Epithelial cell of prostate (primary cell): ENCODE measurements at regions not wholly inside any gene's neighbourhood (a gene's known extent, or its start where the extent isn't known, plus 50 kb on each side); places are given as distances from the start of the nearest gene placed in this dataset.
"Not testable (repeated sequence)": the region's sequence is repeated elsewhere in the genome, so short reads cannot be mapped to it uniquely, and the experiment has no call there.

ENCODE experiments used
- DNase-seq: peaks from one replicate; pipeline ENCODE4 v3.0.0-alpha.2; 2011; ENCODE audit warnings: low read depth, low spot score
- H3K27ac ChIP-seq: fragments of 450-650 bp; 2 replicates; pipeline ENCODE4 v1.5.1; 2017; ENCODE audit warnings: mild to moderate bottlenecking

GRCh38 chr13:83503424-83503823 lies 378.9 kb downstream of the SLITRK1 start:
- DNase-seq: no peak
- no peak overlapping the region for H3K27ac ChIP-seq

DNA sequence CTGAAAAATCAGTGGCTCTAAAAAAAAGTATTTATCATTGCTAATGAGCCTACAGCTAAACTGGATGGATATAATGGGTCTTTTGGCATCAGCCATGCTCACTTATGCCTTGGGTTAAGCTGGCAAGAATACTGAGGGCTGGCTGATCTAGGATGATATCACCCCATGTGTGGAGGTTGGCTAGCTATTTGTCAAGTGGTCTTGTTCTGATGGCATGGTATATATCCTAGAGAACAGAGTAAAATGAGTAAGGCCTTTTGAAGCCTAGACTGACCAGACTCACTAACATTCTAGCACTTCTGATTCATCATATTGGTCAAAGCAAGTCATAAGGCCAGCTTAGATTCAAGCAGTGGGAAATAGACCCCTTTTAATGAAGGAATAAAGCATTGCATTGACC lies 383.0 kb downstream of the SLITRK1 start:
- H3K27ac ChIP-seq: no peak overlapping the region
- no peak for DNase-seq

DNA sequence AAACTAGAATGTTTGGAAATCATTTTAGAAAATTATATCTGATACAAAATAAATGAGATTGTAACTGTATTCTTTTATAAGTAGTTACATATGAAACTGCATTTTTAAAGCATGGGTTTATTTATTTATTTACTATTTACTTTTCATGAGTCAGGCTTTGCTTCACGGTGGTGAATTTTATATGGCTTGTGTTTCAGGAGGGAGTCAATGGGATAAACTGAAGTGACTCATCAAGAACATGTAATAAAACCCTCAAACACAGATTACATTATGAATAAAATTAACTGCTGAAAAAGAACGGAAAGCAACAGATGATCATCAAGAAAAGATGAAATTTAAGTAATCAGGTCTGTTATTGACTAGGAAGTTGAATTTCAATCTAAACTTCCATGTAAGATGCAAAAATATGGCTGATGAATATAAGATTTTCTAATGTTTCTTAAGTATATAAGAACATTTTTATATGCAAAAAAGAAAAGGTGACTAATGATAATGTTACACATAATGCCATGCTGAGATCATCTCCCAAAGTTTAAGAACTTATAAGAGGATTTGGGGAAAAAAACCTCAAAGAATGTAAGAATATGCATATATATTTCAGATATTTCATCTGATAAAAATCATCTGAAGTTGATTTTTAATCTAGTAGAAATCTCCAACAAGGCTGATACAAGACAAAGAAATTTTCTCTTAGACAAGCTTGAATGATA lies 383.6 kb downstream of the SLITRK1 start:
- H3K27ac ChIP-seq: no peak overlapping the region
- DNase-seq: no peak

DNA sequence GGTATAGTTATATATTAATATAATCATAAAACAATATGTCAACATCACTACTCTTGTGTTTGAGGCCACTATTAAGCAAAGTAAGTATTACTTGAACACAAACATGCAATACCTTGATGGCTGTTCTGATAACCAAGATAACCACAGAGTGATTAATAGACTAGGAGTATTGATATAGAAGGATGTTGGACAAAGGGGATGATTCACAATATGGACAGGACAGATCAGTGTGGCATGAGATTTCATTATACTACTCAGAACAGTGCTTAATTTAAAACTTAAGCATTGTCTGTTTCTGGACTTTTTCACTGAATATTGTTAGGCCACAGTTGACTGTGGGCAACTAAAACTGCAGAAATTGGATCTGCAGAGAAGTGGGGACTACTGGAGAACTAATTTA lies 384.2 kb downstream of the SLITRK1 start:
- DNase-seq: no peak
- no peak overlapping the region for H3K27ac ChIP-seq

GRCh38 chr13:83496501-83496900 lies 385.8 kb downstream of the SLITRK1 start:
- H3K27ac ChIP-seq: no peak overlapping the region
- DNase-seq: no peak

DNA sequence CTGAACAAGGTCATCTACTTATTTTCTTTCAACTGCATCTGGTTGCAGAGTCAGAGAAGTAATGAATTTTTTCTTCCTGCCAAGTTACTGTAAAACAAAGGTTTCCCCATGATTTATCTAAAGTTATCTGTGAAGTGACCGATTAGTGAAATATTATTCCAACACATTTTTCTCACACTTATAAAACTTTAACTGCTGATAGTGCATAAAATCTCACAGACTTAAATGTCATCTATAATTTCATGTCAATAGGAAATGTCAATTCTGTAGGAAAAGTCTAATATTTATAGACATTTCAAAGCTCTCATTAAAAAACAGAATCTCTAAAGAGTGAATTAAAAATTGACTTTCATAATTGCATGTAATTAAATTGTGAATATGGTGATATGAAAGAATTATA lies 397.2 kb downstream of the SLITRK1 start:
- no peak for DNase-seq
- no peak overlapping the region for H3K27ac ChIP-seq

GRCh38 chr13:83471011-83471410 lies 411.3 kb downstream of the SLITRK1 start:
- no peak overlapping the region for H3K27ac ChIP-seq
- DNase-seq: no peak

GRCh38 chr13:83470133-83470797 lies 412.0 kb downstream of the SLITRK1 start:
- DNase-seq: no peak
- H3K27ac ChIP-seq: no peak overlapping the region

- DNase-seq: no peak
- no peak overlapping the region for H3K27ac ChIP-seq
Measured at GRCh38 chr13:83453723-83454122, 428.6 kb downstream of the SLITRK1 start.

DNA sequence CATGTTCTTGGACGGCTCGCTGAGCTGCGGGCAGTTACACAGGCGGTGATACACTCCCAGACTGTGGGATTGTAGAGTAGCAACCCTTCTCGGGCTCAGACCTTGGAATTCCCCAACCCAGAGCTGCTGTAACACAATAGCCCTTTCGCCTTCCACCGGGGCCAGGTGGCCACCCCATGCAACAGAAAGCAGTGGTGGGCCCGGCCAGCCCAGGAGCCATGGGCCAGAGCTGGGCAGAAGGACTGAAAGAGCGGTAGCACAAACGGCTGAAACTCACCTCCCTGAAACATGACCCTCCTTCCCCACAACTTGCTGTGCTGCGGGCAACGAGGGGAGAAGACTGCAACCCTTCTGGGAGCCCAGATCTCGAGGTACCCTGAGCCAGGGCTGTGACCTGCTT lies 429.0 kb downstream of the SLITRK1 start:
- DNase-seq: no peak
- no peak overlapping the region for H3K27ac ChIP-seq

GRCh38 chr13:83452292-83452950 lies 429.9 kb downstream of the SLITRK1 start:
- H3K27ac ChIP-seq: no peak overlapping the region
- no peak for DNase-seq

- DNase-seq: no peak
- H3K27ac ChIP-seq: no peak overlapping the region
Measured at GRCh38 chr13:83450591-83450990, 431.7 kb downstream of the SLITRK1 start.

DNA sequence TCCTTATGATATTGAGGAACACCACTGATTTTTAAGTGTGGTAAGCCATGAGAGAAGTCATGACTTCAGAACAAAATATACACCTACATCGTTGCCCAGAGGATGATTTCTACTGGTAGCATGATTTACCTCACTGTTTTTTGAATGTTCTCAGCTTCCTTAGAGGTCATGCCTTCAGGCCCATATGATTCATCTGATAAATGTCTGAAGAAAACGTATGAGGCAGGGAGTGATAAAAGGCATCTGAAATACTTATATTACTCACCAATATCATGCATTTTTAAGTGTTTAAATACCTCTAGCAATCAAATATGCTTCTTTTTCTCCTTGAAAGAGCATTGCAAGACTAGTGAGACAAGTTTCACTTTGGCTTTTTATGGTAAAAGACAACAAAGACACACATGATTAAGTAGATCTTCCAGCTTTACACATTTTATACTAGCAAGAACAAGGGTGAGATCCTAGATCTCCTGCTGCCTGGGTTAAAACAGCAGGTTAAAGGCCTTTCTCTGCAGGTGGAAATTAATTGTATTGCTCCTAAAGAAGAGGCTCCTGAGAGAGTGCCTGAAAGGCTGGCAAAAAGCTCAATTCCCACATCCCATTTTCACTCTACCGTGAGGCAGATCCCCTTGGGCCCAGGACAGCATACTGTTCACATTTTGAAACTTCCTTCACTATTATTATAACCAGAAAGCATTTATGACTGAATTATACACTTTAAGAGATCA lies 432.4 kb downstream of the SLITRK1 start:
- DNase-seq: peak; percentile 1
- peak overlapping the region; percentile 24 for H3K27ac ChIP-seq

DNA sequence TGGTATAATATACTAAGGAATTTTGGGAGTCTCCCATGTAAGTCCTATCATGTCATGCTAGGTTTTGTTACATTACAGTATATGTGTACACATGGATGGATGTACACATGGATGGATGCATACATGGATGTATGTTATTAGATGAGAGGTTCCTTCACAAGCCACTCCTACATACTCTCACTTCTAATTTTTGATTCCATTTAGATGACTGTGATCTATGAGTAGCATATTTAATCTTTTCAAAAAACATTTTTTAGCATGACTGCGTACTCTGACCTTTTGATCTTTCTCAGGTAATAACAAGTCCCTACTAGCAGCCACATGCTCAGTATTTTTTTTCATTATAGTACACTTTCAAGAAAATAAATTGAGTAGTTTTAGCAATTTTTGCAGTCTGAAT lies 441.8 kb downstream of the SLITRK1 start:
- no peak overlapping the region for H3K27ac ChIP-seq
- no peak for DNase-seq

DNA sequence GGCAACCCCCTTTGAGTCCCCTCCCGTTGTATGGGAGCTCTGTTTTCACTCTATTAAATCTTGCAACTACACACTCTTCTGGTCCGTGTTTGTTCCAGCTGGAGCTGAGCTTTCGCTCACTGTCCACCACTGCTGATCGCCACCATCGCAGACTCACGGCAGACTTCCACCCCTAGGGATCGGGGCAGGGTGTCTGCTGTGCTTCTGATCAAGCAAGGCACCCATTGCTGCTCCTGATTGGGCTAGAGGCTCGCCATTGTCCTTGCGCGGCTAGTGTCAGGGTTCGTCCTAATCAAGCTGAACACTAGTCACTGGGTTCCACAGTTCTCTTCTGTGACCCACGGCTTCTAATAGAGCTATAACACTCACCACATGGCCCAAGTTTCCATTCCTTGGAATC lies 442.8 kb downstream of the SLITRK1 start:
- not testable (repeated sequence) for H3K27ac ChIP-seq, DNase-seq

- DNase-seq: no peak
Measured at GRCh38 chr13:83423861-83424260, 458.4 kb downstream of the SLITRK1 start.

DNA sequence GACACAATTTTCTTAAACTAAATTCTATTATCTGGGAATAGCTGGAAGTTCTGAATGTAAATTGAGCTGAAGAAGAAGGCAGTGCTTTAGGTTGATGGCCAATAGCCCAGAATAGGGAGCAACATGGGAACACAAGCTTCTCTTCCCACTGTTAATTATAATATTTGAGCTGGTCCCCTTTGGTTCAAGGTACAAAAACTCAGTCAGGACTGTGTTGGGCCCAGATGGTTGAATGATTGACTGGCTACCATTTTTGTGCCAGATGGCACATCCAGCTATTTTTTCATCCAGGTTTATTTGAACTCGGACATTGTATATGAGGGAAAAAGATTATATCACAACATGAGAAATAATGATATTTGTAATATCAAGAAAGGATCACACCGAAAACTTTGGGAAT lies 458.9 kb downstream of the SLITRK1 start:
- DNase-seq: no peak
- H3K27ac ChIP-seq: no peak overlapping the region

More at GRCh38 chr13:83423861-83424260, 458.4 kb downstream of the SLITRK1 start:
- no peak overlapping the region for H3K27ac ChIP-seq

- H3K27ac ChIP-seq: no peak overlapping the region
- no peak for DNase-seq
Measured at GRCh38 chr13:83414393-83414792, 467.9 kb downstream of the SLITRK1 start.

DNA sequence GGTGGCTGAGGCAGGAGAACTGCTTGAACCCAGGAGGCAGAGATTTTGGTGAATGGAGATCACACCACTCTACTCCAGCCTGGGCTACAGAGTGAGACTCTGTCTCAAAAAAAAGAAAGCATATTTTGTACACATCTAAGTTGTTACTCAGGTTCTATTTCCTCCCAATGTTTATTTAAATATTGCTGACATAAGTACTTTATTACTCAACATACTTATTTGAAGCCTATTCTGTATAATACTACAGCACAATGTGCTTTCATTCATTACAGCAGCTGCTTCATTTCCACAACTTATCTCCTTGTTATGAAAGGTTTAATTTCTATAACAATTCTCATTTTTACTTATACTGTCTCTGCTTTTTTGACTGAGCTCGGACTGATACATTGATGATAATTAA lies 495.7 kb downstream of the SLITRK1 start:
- no peak for DNase-seq
- no peak overlapping the region for H3K27ac ChIP-seq

- no peak for DNase-seq
Measured at GRCh38 chr13:83378908-83379307, 503.4 kb downstream of the SLITRK1 start.

GRCh38 chr13:83377491-83377890 lies 504.8 kb downstream of the SLITRK1 start:
- no peak for DNase-seq
- no peak overlapping the region for H3K27ac ChIP-seq

More at GRCh38 chr13:83378908-83379307, 503.4 kb downstream of the SLITRK1 start:
- H3K27ac ChIP-seq: no peak overlapping the region
